Vagina (tissue), 2 donors: ENCODE measurements at regions not wholly inside any gene's neighbourhood (a gene's known extent, or its start where the extent isn't known, plus 50 kb on each side); places are given as distances from the start of the nearest gene placed in this dataset.

Experiments
- DNase-seq, 2 donors: peaks; one replicate each; pipeline ENCODE4 v3.0.0-alpha.2; 2017; ENCODE audit errors: extremely low spot score in 2 of 2
- H3K27ac ChIP-seq: fragments of 200-600 bp; sonication (generic); one replicate; pipeline ENCODE4 v1.5.1; 2019
- H3K27me3 ChIP-seq: fragments of 200-600 bp; sonication (generic); one replicate; pipeline ENCODE4 v1.5.1; 2019
- H3K36me3 ChIP-seq, 2 donors: fragments of 200-600 bp; sonication (generic); one replicate each; pipeline ENCODE4 v1.5.1; 2017 to 2019
- H3K4me1 ChIP-seq: fragments of 200-600 bp; sonication (generic); one replicate; pipeline ENCODE4 v1.5.1; 2019
- H3K4me3 ChIP-seq, 2 donors: fragments of 200-600 bp; sonication (generic); 1 replicate in 1 of 2; 2 replicates in 1 of 2; pipeline ENCODE4 v1.5.1; 2016 to 2019
- H3K9me3 ChIP-seq: fragments of 200-600 bp; sonication (generic); one replicate; pipeline ENCODE4 v1.5.1; 2019
- POLR2A ChIP-seq, 2 donors: fragments of 450-650 bp; IDR thresholded peaks; one replicate each; pipeline ENCODE4 v1.6.1; 2017; ENCODE audit warnings: antibody characterized with exemption in 2 of 2, mild to moderate bottlenecking in 2 of 2, moderate library complexity in 2 of 2
- POLR2AphosphoS5 ChIP-seq, 2 donors: sonication (generic); formaldehyde crosslinking; IDR thresholded peaks; one replicate each; pipeline ENCODE4 v1.9.0; 2017; ENCODE audit warnings: antibody characterized with exemption in 2 of 2, mild to moderate bottlenecking in 2 of 2, low read depth in 1 of 2; ENCODE audit not compliant: insufficient read depth in 1 of 2
- intact Hi-C: fragments of 100-400 bp; cut with DNase I; formaldehyde crosslinking; loops from one replicate; pipeline ENCODE4 v1.15.1; 2023
- TF ChIP-seq, protein P1 (sequence below), 3 experiments: fragments of 450-650 bp in 2 of 3; fragments of 200-600 bp in 1 of 3; sonication (generic) in 1 of 3; IDR thresholded peaks; one replicate each; pipeline ENCODE4 v1.5.1; 2017 to 2019; ENCODE audit warnings: antibody characterized with exemption in 3 of 3, mild to moderate bottlenecking in 2 of 3, moderate library complexity in 2 of 3

DNA sequence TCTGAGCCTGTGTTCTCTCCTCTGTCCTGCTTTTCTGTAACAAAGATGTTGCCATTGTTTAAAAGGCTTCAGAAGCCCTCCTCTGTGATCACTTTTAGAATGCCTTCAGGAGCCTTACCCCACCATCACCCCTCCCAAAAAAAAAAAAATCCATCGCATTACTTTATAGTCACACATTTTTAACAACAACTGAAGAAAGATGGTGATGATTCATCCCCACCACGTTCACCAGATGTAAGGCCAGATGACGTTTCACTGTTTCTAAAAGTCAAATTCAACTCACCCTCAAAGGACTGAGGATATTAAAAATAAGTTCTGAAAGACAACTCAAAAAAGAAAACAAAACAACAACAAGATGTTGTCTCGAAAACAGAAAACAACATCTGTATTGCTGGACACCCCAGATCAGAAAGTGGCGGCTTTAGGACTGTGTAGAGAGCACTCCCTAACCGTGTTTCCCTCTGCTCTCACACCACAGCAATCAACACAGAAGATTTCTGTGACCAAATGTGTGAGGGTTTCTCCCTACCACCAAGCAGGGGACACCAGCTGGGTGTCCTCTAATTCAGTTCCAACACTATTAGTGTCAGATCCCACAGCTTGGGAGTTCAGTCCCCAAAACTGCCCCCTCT lies 61.9 kb upstream of the CREB1 start:
- Histone ChIP-seq H3K4me1 (peaks cover 4% of the 10 kb centered on the region), H3K4me3 (no peak overlapping the region), H3K27ac (no peak overlapping the region), H3K9me3 (no peaks in the 10 kb centered on the region), H3K27me3 (no peaks in the 10 kb centered on the region), H3K36me3 (no peaks in the 10 kb centered on the region)
- intact Hi-C loops, result no loop called here
- DNase-seq, result no peak
- no peak for TF ChIP-seq POLR2A (IDR thresholded peaks at IDR 0.05)
- no peak for TF ChIP-seq POLR2AphosphoS5 (IDR thresholded peaks at IDR 0.05; ENCODE audit: insufficient read depth in 1 of 2, low read depth in 1 of 2)
- TF ChIP-seq, protein P1, sequence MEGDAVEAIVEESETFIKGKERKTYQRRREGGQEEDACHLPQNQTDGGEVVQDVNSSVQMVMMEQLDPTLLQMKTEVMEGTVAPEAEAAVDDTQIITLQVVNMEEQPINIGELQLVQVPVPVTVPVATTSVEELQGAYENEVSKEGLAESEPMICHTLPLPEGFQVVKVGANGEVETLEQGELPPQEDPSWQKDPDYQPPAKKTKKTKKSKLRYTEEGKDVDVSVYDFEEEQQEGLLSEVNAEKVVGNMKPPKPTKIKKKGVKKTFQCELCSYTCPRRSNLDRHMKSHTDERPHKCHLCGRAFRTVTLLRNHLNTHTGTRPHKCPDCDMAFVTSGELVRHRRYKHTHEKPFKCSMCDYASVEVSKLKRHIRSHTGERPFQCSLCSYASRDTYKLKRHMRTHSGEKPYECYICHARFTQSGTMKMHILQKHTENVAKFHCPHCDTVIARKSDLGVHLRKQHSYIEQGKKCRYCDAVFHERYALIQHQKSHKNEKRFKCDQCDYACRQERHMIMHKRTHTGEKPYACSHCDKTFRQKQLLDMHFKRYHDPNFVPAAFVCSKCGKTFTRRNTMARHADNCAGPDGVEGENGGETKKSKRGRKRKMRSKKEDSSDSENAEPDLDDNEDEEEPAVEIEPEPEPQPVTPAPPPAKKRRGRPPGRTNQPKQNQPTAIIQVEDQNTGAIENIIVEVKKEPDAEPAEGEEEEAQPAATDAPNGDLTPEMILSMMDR (IDR thresholded peaks at IDR 0.05), result no peak

DNA sequence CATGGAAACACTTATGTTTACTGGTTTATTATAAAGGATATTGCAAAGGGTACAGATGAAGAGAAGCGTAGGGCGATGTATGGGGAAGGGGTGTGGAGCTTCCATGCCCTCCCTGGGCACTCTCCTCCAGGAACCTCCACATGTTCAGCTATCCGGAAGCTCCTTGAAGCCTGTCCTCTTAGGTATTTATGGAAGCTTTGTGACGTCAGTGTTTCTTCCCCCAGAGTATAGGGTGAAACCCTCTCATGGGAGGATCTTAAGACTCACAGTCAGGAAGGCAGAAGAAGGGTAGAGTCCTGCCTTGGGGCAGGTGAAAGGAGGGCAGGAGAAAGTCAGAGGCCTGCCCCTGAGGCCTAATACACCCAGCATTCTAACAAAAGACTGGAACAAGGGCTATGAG lies 61.3 kb upstream of the CREB1 start:
- no peaks in the 10 kb centered on the region for H3K27me3 ChIP-seq
- H3K4me3 ChIP-seq, result no peak overlapping the region
- intact Hi-C loops, result no loop called here

DNA sequence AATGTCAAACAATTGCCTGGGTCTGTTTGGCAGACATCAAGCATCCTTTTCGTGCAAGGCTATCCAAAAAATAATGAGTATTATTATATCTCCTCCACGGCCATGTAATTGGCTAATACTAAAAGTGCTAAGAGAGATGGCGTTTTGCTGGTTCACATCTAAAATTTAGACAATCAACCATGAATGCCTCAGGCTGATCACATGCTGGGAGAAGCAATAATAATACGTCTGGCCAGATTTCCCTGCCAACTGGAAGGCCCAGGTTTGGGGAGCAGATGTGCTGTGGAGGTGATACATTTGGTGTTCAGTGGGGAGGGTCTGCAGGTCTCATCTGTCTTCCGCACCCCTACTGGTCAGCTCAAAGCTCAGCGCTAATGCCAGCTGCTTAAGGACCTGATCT lies 60.3 kb upstream of the CREB1 start:
- Histone ChIP-seq H3K9me3 (no peaks in the 10 kb centered on the region), H3K36me3 (no peaks in the 10 kb centered on the region), H3K4me1 (peaks cover 8% of the 10 kb centered on the region), H3K4me3 (no peak overlapping the region), H3K27ac (no peak overlapping the region), H3K27me3 (no peaks in the 10 kb centered on the region)
- TF ChIP-seq POLR2A (IDR thresholded peaks at IDR 0.05), result no peak
- TF ChIP-seq, protein P1 (IDR thresholded peaks at IDR 0.05), result no peak
- TF ChIP-seq POLR2AphosphoS5 (IDR thresholded peaks at IDR 0.05; ENCODE audit: insufficient read depth in 1 of 2, low read depth in 1 of 2), result no peak
- no peak for DNase-seq
- intact Hi-C loops, result no loop called here

More for the DNA sequence above, 61.3 kb upstream of the CREB1 start:
- TF ChIP-seq POLR2AphosphoS5 (IDR thresholded peaks at IDR 0.05; ENCODE audit: insufficient read depth in 1 of 2, low read depth in 1 of 2) (no peak), POLR2A (IDR thresholded peaks at IDR 0.05) (no peak)
- TF ChIP-seq, protein P1 (IDR thresholded peaks at IDR 0.05), result no peak
- Histone ChIP-seq H3K9me3 (no peaks in the 10 kb centered on the region), H3K27ac (no peak overlapping the region), H3K36me3 (no peaks in the 10 kb centered on the region), H3K4me1 (peaks cover 8% of the 10 kb centered on the region)
- DNase-seq, result no peak

DNA sequence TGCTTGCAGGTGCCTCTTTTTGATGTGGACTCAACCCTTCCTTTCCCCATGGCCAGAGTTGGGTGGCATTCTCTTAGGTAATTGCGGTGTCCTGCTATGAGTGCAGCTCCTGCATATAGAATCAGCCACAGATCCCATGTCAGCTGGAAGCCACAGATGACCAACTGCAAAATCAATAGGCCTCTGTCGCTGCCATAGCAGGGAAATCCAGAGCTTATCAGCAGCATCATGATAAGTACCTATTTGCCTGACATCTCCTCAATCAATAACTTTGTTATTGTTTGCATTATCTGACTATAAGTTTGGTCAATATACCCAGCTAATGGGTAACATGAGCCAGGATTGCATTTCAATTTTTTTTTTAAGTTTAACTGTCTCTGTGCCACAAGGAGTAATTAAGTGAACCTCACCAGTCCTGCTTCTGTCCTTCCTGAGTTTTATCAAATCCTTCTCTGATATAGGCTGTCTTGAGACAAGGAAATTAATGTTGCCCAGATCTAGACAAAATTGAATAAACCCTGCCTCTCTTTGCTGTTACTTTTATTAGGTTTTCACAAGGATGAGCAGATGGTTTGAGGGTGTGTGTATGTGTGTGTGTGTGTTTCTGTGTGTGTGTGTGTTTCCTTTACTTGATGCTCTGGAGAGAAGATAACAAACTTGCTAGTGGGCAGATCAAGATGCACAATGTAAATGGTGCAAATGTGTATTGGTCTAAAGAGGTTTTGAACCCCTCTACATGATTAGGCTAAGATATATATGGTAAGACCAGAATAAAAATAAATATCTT lies 59.6 kb upstream of the CREB1 start:
- DNase-seq, result no peak
- Histone ChIP-seq H3K27me3 (no peaks in the 10 kb centered on the region), H3K9me3 (no peaks in the 10 kb centered on the region), H3K27ac (no peak overlapping the region), H3K4me3 (no peak overlapping the region), H3K4me1 (peaks cover 8% of the 10 kb centered on the region), H3K36me3 (no peaks in the 10 kb centered on the region)
- intact Hi-C loops, result loop anchor here (5.0 to 10.0 kb wide), 2 partner anchors 488 to 675 kb away; no protein-coding TSS in a partner anchor
- TF ChIP-seq POLR2A (IDR thresholded peaks at IDR 0.05) (no peak), POLR2AphosphoS5 (IDR thresholded peaks at IDR 0.05; ENCODE audit: insufficient read depth in 1 of 2, low read depth in 1 of 2) (no peak)
- TF ChIP-seq, protein P1 (IDR thresholded peaks at IDR 0.05), result no peak

DNA sequence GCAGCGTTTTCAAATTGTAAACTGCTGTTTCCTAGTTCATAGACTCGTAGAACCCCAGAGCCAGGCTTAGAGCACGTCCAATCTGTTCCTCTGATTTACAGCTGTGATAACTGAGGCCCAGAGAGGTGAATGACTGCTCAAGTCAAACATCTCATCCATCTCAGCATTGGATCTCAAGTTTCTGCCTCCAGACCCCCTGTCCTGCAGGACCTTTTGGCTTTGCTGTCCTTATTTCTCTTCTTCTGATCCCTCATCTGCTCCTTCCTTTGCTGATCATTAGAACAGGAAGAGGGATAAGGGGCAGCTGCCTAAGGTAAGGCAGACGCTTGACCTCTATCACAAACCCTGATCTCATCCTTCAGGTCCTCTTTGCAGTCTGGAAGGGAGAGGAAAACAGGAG lies 58.5 kb upstream of the CREB1 start:
- TF ChIP-seq, protein P1 (IDR thresholded peaks at IDR 0.05), result no peak
- TF ChIP-seq POLR2A (IDR thresholded peaks at IDR 0.05), result no peak
- no peak for TF ChIP-seq POLR2AphosphoS5 (IDR thresholded peaks at IDR 0.05; ENCODE audit: insufficient read depth in 1 of 2, low read depth in 1 of 2)
- DNase-seq, result no peak
- H3K27ac ChIP-seq, result no peak overlapping the region
- H3K4me3 ChIP-seq, result no peak overlapping the region
- peaks cover 8% of the 10 kb centered on the region for H3K4me1 ChIP-seq
- intact Hi-C loops, result loop anchor here (5.0 to 10.0 kb wide), 2 partner anchors 489 to 676 kb away; no protein-coding TSS in a partner anchor
- no peaks in the 10 kb centered on the region for H3K27me3 ChIP-seq
- H3K9me3 ChIP-seq, result no peaks in the 10 kb centered on the region
- no peaks in the 10 kb centered on the region for H3K36me3 ChIP-seq
